ENCODE measurements at regions not wholly inside any gene's neighbourhood (a gene's known extent, or its start where the extent isn't known, plus 50 kb on each side); places are given as distances from the start of the nearest gene placed in this dataset.

- DNase-seq (ENCODE audit: low spot score): no peak
Measured at GRCh38 chr2:16170675-16171424, 230.5 kb downstream of the MYCN start.

GRCh38 chr2:16169381-16169960 is 229.1 kb downstream of the MYCN start:
- DNase-seq (ENCODE audit: low spot score): no peak

GRCh38 chr2:16168506-16169264 is 228.3 kb downstream of the MYCN start:
- DNase-seq (ENCODE audit: low spot score): no peak

- no peak for DNase-seq (ENCODE audit: low spot score)
Measured at GRCh38 chr2:16167870-16168426, 227.6 kb downstream of the MYCN start.

DNA sequence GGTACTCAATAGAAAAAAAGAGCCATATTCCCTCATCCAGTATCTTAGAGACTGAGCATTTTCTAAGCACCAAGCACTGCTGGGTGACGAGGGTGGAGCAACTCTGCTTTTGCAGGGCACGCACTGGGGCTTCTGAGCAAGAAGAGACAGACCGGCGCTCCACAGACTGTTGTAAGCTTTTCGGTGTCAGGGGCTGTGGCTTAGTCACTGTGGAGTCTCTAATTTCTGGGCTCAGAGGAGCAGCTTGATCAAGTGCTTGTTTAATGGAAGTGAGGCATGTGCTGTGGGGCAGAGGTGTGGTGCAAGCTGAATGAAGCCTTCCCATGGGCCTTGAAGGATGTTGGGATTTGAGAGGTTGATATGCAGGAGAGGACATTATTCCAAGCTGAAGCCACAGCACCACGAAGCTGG is 227.1 kb downstream of the MYCN start:
- DNase-seq (ENCODE audit: low spot score): no peak

GRCh38 chr2:16166327-16166981 is 226.1 kb downstream of the MYCN start:
- no peak for DNase-seq (ENCODE audit: low spot score)

- DNase-seq (ENCODE audit: low spot score): no peak
Measured at GRCh38 chr2:16165518-16166326, 225.4 kb downstream of the MYCN start.

DNA sequence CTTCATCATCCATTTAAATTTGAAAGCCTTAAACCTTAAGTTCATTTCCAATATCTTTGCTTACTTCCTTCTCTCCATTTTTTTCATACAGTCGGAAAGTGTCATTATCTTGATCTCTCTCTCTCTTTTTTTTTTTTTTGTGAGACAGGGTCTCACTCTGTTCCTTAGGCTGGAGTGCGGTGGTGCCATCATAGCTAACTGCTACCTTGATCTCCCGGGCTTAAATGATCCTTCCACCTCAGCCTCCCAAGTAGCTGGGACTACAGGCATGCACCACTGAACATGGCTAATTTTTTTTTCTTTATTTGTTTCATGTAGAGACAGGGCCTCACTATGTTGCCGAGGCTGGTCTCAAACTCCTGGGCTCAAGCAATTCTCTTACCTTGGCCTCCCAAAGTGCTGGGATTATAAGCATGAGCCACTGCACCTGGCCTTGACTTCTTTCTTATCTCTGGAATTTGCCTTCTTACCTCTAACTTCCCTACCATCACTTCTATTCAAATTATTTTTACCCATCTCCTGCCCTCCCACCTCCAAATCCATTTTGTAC is 222.2 kb downstream of the MYCN start:
- no peak for DNase-seq (ENCODE audit: low spot score)

DNA sequence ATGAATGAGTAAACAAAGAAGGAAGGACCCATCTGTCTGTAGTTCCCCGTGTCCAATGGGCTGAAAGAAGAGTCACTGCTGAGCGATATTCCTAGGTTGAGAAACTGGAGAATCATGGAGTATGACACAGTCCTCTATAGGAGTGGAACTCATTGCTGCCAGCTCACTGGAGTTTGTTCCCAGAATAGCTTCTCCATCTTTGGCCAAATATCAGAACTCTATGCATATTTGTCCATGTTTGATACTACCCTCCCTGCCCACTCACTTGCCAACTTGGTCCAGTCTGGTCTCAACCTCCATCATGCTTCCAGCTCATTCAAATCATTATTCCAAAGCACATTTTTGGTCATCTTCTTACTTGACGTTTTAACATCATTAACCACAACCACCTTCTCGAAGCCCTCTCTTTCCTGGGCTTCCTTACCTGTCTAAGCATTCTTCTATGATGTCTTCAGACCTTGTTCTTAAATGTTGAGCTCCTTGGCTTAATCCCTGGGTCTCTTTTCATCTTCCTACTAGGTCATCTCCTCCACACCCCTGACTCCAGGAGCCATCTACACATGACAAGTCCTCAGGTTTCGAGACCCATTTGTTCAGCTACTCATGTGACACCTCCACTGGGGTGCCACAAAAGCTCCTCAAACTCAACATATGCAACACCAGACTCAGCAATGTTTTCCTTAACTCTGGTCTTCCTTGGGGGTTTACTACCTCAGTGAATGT is 221.6 kb downstream of the MYCN start:
- no peak for DNase-seq (ENCODE audit: low spot score)

GRCh38 chr2:16161085-16161565 is 220.8 kb downstream of the MYCN start:
- no peak for DNase-seq (ENCODE audit: low spot score)

- DNase-seq (ENCODE audit: low spot score): no peak
Measured at GRCh38 chr2:16160281-16161084, 220.1 kb downstream of the MYCN start.

DNA sequence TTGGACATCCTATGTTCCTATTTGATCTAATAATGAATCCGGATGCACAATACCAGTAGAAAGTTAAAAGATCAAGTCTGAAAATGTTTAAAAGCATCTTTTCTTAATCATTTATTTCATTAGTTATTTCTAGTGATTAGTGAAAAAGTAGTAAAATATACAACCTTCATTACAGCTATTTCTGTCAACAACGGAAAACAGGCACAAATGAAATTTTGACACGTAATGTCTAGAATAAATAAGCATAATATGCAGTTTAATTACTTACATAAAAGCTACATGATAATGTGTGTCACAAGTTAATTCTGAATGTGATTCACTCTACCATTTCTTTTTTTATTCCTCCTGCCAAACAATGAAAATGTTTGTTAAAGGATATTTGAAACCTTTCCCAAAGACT is 216.1 kb downstream of the MYCN start:
- DNase-seq (ENCODE audit: low spot score): no peak

DNA sequence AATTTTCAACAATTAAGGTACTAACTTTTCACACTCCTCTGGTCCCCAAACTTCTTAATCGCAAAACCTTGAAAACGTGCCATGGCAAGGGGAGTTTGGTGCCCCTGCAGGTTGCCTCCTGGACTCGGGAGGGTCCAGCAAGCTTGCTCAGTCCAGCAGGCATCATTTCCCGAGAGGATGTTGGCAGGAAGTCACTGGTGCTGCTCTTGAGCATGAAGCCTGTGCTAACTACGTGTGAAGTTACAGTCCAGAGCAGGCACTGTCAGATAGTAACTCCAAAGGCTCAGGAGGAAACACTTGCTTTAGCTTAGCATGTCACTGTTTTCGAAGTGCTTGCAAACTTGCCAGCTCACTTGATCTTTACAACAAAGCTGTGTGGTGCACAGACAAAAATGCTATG is 215.4 kb downstream of the MYCN start:
- no peak for DNase-seq (ENCODE audit: low spot score)

GRCh38 chr2:16155366-16155765 is 215.0 kb downstream of the MYCN start:
- DNase-seq (ENCODE audit: low spot score): no peak

DNA sequence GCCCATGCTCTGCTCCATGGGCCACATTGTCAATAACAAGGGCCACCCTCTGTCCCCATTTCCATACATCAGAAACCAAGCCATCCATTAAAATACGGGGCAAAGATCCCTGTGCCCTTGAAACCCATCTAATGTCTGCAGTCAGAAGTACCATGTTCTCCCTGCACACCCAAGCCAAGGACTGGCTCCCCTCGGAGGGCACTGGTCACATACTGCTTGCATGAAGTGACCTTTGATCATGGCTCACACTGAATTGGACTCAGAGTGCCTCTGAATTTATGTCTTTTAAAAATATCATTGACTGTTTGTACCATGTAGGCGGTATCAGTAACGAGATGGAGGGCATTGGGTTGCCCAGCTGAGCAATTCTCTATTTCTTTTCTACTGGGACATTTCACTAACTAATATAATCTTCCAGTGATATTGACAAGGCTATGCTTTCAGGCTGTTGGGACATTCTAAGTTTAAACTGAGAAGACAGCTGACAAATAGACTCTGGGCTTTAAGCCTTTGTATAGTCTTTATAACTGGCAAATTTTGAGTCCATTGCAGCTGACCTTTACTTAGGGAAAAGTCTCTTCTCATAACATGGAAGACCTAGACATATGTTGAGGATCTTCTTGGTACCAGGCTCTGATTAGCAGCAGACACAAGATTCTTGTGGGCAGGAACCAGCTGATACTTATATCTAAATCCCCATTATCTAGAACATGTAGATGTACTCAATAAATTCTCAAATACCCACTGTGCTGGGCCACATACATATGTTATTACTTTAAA is 214.3 kb downstream of the MYCN start:
- DNase-seq (ENCODE audit: low spot score): no peak

DNA sequence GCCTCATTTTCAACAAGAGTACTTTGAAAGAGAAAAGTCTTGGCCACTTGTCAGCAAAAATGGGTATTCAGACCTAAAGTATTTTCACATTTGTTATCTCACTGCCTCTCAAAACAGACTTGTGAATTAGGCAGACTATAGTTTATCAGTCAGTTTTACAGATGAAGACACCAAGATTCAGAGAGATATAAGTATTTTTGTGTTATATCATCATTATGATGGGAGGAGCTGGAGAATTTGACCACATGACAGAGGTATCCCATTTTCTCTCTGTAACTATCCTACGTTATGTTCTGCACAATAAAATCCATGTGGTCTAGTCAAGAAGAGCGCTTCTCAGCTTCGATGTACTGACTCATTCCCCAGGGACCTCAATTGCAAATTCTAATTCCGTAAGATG is 213.7 kb downstream of the MYCN start:
- DNase-seq (ENCODE audit: low spot score): no peak

DNA sequence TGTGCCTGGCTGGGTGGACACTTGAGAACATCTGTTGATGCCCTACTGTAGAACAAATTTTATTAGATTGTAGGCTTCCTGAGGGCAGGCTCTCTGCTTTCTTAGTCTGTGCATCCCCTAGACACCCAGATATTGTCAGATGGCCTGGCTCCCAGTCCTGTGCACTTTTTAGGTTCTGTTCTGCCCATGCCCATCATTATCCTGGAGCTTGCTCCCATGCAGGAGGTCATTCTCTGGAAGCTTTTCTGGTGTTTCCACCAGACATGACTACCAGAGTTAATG is 213.3 kb downstream of the MYCN start:
- DNase-seq (ENCODE audit: low spot score): no peak

- DNase-seq (ENCODE audit: low spot score): no peak
Measured at GRCh38 chr2:16152928-16153753, 212.8 kb downstream of the MYCN start.
